Osteoblast (primary cell): ENCODE measurements at regions not wholly inside any gene's neighbourhood (a gene's known extent, or its start where the extent isn't known, plus 50 kb on each side); places are given as distances from the start of the nearest gene placed in this dataset.

Source experiments
- DNase-seq: peaks from one replicate; pipeline ENCODE4 v3.0.0; 2011; ENCODE audit warnings: low spot score, mixed read lengths; ENCODE audit not compliant: insufficient read length; ENCODE audit errors: missing footprints
- H2AFZ ChIP-seq: 2 replicates; pipeline ENCODE4 v1.6.0; 2011; ENCODE audit warnings: mild to moderate bottlenecking, low read length
- H3K27ac ChIP-seq: 2 replicates; pipeline ENCODE4 v1.5.1; 2011; ENCODE audit warnings: mild to moderate bottlenecking, low read depth, low read length, moderate library complexity
- H3K27me3 ChIP-seq: 2 replicates; pipeline ENCODE4 v1.6.0; 2012; ENCODE audit warnings: mild to moderate bottlenecking, control low read depth, inconsistent platforms, low read length, moderate library complexity; ENCODE audit not compliant: insufficient read depth
- H3K36me3 ChIP-seq: 2 replicates; pipeline ENCODE4 v1.5.1; 2011; ENCODE audit warnings: mild to moderate bottlenecking, low read length, control low read depth, moderate library complexity; ENCODE audit not compliant: insufficient read depth
- H3K4me1 ChIP-seq: 2 replicates; pipeline ENCODE4 v1.5.1; 2011; ENCODE audit warnings: mild to moderate bottlenecking, low read length, control low read depth, moderate library complexity; ENCODE audit not compliant: insufficient read depth
- H3K4me2 ChIP-seq: 2 replicates; pipeline ENCODE4 v1.6.0; 2011; ENCODE audit warnings: mild to moderate bottlenecking, low read length; ENCODE audit not compliant: insufficient read depth
- H3K4me3 ChIP-seq: fragments of 200-600 bp; sonication (generic); 3 replicates; pipeline ENCODE4 v1.5.1; 2012; ENCODE audit warnings: mild to moderate bottlenecking, low read length, inconsistent platforms; ENCODE audit not compliant: insufficient read depth
- H3K79me2 ChIP-seq: 2 replicates; pipeline ENCODE4 v1.6.0; 2012; ENCODE audit warnings: mild to moderate bottlenecking, low read length, control low read depth, inconsistent platforms; ENCODE audit not compliant: insufficient read depth
- H3K9me3 ChIP-seq: 2 replicates; pipeline ENCODE4 v1.5.1; 2011; ENCODE audit warnings: low read depth, low read length, control low read depth
- H4K20me1 ChIP-seq: 2 replicates; pipeline ENCODE4 v1.6.0; 2012; ENCODE audit warnings: mild to moderate bottlenecking, low read length, control low read depth; ENCODE audit not compliant: insufficient read depth
- CTCF ChIP-seq: IDR thresholded peaks from 2 replicates; pipeline ENCODE4 v1.5.1; 2011; ENCODE audit warnings: mild to moderate bottlenecking, low read depth, low read length, moderate library complexity; ENCODE audit errors: extremely low read depth

GRCh38 chr5:8241558-8241957, 372.6 kb downstream of the MTRR start:
- H2AFZ ChIP-seq, result no peak overlapping the region
- H3K4me2 ChIP-seq, result no peak overlapping the region
- TF ChIP-seq CTCF, result no peak
- H3K4me1 ChIP-seq, result no peaks in the 10 kb centered on the region
- no peaks in the 10 kb centered on the region for H3K79me2 ChIP-seq
- H3K4me3 ChIP-seq, result no peak overlapping the region
- no peak for DNase-seq
- H3K27me3 ChIP-seq, result no peaks in the 10 kb centered on the region
- no peak overlapping the region for H3K27ac ChIP-seq
- H3K36me3 ChIP-seq, result no peaks in the 10 kb centered on the region
- no peaks in the 10 kb centered on the region for H3K9me3 ChIP-seq
- H4K20me1 ChIP-seq, result no peaks in the 10 kb centered on the region

GRCh38 chr5:8247049-8247899, 378.3 kb downstream of the MTRR start:
- Histone ChIP-seq H3K27ac (no peak overlapping the region), H3K4me3 (no peak overlapping the region), H3K27me3 (no peaks in the 10 kb centered on the region), H2AFZ (no peak overlapping the region), H3K79me2 (no peaks in the 10 kb centered on the region), H3K9me3 (no peaks in the 10 kb centered on the region), H3K36me3 (no peaks in the 10 kb centered on the region), H3K4me1 (no peaks in the 10 kb centered on the region), H3K4me2 (no peak overlapping the region), H4K20me1 (no peaks in the 10 kb centered on the region)
- TF ChIP-seq CTCF, result no peak
- DNase-seq, result peak; percentile 5

- DNase-seq, result no peak
- Histone ChIP-seq H3K36me3 (no peaks in the 10 kb centered on the region), H2AFZ (no peak overlapping the region), H4K20me1 (no peaks in the 10 kb centered on the region), H3K27ac (no peak overlapping the region), H3K9me3 (no peaks in the 10 kb centered on the region), H3K4me2 (no peak overlapping the region), H3K4me1 (no peaks in the 10 kb centered on the region), H3K79me2 (no peaks in the 10 kb centered on the region), H3K27me3 (no peaks in the 10 kb centered on the region), H3K4me3 (no peak overlapping the region)
- TF ChIP-seq CTCF, result no peak
Measured at GRCh38 chr5:8253376-8253775, 384.4 kb downstream of the MTRR start.

GRCh38 chr5:8254674-8255073, 385.7 kb downstream of the MTRR start:
- no peaks in the 10 kb centered on the region for H3K9me3 ChIP-seq
- no peak overlapping the region for H3K4me2 ChIP-seq
- DNase-seq, result no peak
- H3K4me1 ChIP-seq, result no peaks in the 10 kb centered on the region
- no peaks in the 10 kb centered on the region for H3K27me3 ChIP-seq
- no peak overlapping the region for H3K4me3 ChIP-seq
- H4K20me1 ChIP-seq, result no peaks in the 10 kb centered on the region
- no peaks in the 10 kb centered on the region for H3K79me2 ChIP-seq
- TF ChIP-seq CTCF, result no peak
- no peak overlapping the region for H2AFZ ChIP-seq
- H3K27ac ChIP-seq, result no peak overlapping the region
- no peaks in the 10 kb centered on the region for H3K36me3 ChIP-seq
